ENCODE measurements at regions not wholly inside any gene's neighbourhood (a gene's known extent, or its start where the extent isn't known, plus 50 kb on each side); places are given as distances from the start of the nearest gene placed in this dataset.

DNA sequence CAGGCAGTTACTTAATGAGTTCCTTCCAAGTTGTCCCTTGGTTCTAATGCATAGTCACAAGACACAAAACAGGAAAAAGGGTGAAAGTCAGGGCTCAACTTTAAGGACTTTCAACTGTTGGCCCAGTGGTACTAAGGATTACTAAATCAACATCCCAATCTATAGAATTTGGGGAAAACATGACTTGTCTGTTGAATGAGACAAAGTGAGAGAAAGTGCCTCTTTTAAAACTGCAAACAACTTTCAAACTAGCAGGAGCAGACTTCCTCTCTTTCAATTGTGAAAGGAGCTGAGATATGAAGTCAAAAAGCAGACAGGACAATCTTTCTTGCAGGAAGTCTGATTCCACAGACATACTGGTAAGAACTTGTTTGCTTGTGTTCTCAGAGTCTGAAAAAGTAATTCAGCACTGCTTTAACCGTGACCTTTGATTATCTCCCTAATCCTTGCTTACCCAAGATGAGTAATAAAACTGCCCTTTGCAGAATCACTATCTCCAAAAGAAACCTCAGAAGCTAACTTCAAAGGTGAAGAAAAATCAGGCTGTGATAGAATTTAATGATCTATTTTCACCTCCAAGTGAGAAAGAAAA lies 960.7 kb upstream of the RAG2 start:
- no peak for TF ChIP-seq CTCF (IDR thresholded peaks at IDR 0.05 in 8 of 11, conservative IDR thresholded peaks at IDR 0.05 in 3 of 11)
- no peak for TF ChIP-seq POLR2A (IDR thresholded peaks at IDR 0.05)
- Histone ChIP-seq H3K9me3 (no peaks in the 10 kb centered on the region), H3K36me3 (no peaks in the 10 kb centered on the region), H3K4me1 (no peaks in the 10 kb centered on the region), H3K4me3 (no peak overlapping the region), H3K27me3 (replicated peaks in 1 of 7) (no peaks in the 10 kb centered on the region), H3K27ac (no peak overlapping the region)
- DNase-seq = no peak
- intact Hi-C loops (cut with DNase I; ENCODE audit: low total_unique reads) = no loop called here
- WGBS, 5 donors = 8 to 19% (median 11%) methylated on average over 1 of the region's 1 CpG

- no peak for DNase-seq
- H3K27ac ChIP-seq = no peak overlapping the region
- intact Hi-C loops (cut with DNase I; ENCODE audit: low total_unique reads) = no loop called here
- no peaks in the 10 kb centered on the region for H3K4me1 ChIP-seq
- no peaks in the 10 kb centered on the region for H3K36me3 ChIP-seq
- WGBS, 5 donors = 37 to 59% (median 48%) methylated on average over 1 of the region's 1 CpG
- H3K4me3 ChIP-seq = no peak overlapping the region
- no peaks in the 10 kb centered on the region for H3K9me3 ChIP-seq
- no peaks in the 10 kb centered on the region for H3K27me3 ChIP-seq (replicated peaks in 1 of 7)
- TF ChIP-seq CTCF (IDR thresholded peaks at IDR 0.05 in 8 of 11, conservative IDR thresholded peaks at IDR 0.05 in 3 of 11) (no peak), POLR2AphosphoS5 (IDR thresholded peaks at IDR 0.05) (no peak), POLR2A (IDR thresholded peaks at IDR 0.05) (no peak)
These were observed 960.0 kb upstream of the RAG2 start for GRCh38 chr11:37557990-37558389.

- H3K36me3 ChIP-seq = no peaks in the 10 kb centered on the region
- no peak for DNase-seq
- no peaks in the 10 kb centered on the region for H3K4me1 ChIP-seq
- intact Hi-C loops (cut with DNase I; ENCODE audit: low total_unique reads) = no loop called here
- peaks cover 0 to 7% (median 0%) of the 10 kb centered on the region in 8 donors for H3K9me3 ChIP-seq
- WGBS, 5 donors = 74 to 91% (median 80%) methylated on average over 3 of the region's 3 CpGs
- TF ChIP-seq POLR2AphosphoS5 (IDR thresholded peaks at IDR 0.05) = no peak
- no peak for TF ChIP-seq CTCF (IDR thresholded peaks at IDR 0.05 in 8 of 11, conservative IDR thresholded peaks at IDR 0.05 in 3 of 11)
- TF ChIP-seq POLR2A (IDR thresholded peaks at IDR 0.05) = no peak
- no peak overlapping the region for H3K4me3 ChIP-seq
- no peak overlapping the region for H3K27ac ChIP-seq
- H3K27me3 ChIP-seq (replicated peaks in 1 of 7) = no peaks in the 10 kb centered on the region
These were observed 954.2 kb upstream of the RAG2 start for GRCh38 chr11:37552284-37552683.

GRCh38 chr11:37544491-37544890 lies 946.5 kb upstream of the RAG2 start:
- Histone ChIP-seq H3K4me3 (no peak overlapping the region), H3K36me3 (no peaks in the 10 kb centered on the region), H3K4me1 (no peaks in the 10 kb centered on the region), H3K9me3 (peaks cover 0 to 24% (median 17%) of the 10 kb centered on the region in 8 donors), H3K27ac (no peak overlapping the region), H3K27me3 (replicated peaks in 1 of 7) (no peaks in the 10 kb centered on the region)
- DNase-seq = no peak
- intact Hi-C loops (cut with DNase I; ENCODE audit: low total_unique reads) = no loop called here
- TF ChIP-seq POLR2AphosphoS5 (IDR thresholded peaks at IDR 0.05) (no peak), POLR2A (IDR thresholded peaks at IDR 0.05) (no peak), CTCF (IDR thresholded peaks at IDR 0.05 in 8 of 11, conservative IDR thresholded peaks at IDR 0.05 in 3 of 11) (no peak)

Data from spleen (tissue), 11 donors.